Osteoblast (primary cell): ENCODE measurements at regions not wholly inside any gene's neighbourhood (a gene's known extent, or its start where the extent isn't known, plus 50 kb on each side); places are given as distances from the start of the nearest gene placed in this dataset.

Experiments
- DNase-seq: peaks from one replicate; pipeline ENCODE4 v3.0.0; 2011; ENCODE audit warnings: low spot score, mixed read lengths; ENCODE audit not compliant: insufficient read length; ENCODE audit errors: missing footprints
- H2AFZ ChIP-seq: 2 replicates; pipeline ENCODE4 v1.6.0; 2011; ENCODE audit warnings: mild to moderate bottlenecking, low read length
- H3K27ac ChIP-seq: 2 replicates; pipeline ENCODE4 v1.5.1; 2011; ENCODE audit warnings: mild to moderate bottlenecking, low read depth, low read length, moderate library complexity
- H3K27me3 ChIP-seq: 2 replicates; pipeline ENCODE4 v1.6.0; 2012; ENCODE audit warnings: mild to moderate bottlenecking, control low read depth, inconsistent platforms, low read length, moderate library complexity; ENCODE audit not compliant: insufficient read depth
- H3K36me3 ChIP-seq: 2 replicates; pipeline ENCODE4 v1.5.1; 2011; ENCODE audit warnings: mild to moderate bottlenecking, low read length, control low read depth, moderate library complexity; ENCODE audit not compliant: insufficient read depth
- H3K4me1 ChIP-seq: 2 replicates; pipeline ENCODE4 v1.5.1; 2011; ENCODE audit warnings: mild to moderate bottlenecking, low read length, control low read depth, moderate library complexity; ENCODE audit not compliant: insufficient read depth
- H3K4me2 ChIP-seq: 2 replicates; pipeline ENCODE4 v1.6.0; 2011; ENCODE audit warnings: mild to moderate bottlenecking, low read length; ENCODE audit not compliant: insufficient read depth
- H3K4me3 ChIP-seq: fragments of 200-600 bp; sonication (generic); 3 replicates; pipeline ENCODE4 v1.5.1; 2012; ENCODE audit warnings: mild to moderate bottlenecking, low read length, inconsistent platforms; ENCODE audit not compliant: insufficient read depth
- H3K79me2 ChIP-seq: 2 replicates; pipeline ENCODE4 v1.6.0; 2012; ENCODE audit warnings: mild to moderate bottlenecking, low read length, control low read depth, inconsistent platforms; ENCODE audit not compliant: insufficient read depth
- H3K9me3 ChIP-seq: 2 replicates; pipeline ENCODE4 v1.5.1; 2011; ENCODE audit warnings: low read depth, low read length, control low read depth
- H4K20me1 ChIP-seq: 2 replicates; pipeline ENCODE4 v1.6.0; 2012; ENCODE audit warnings: mild to moderate bottlenecking, low read length, control low read depth; ENCODE audit not compliant: insufficient read depth
- TF ChIP-seq, protein P1 (sequence below): IDR thresholded peaks from 2 replicates; pipeline ENCODE4 v1.5.1; 2011; ENCODE audit warnings: mild to moderate bottlenecking, low read depth, low read length, moderate library complexity; ENCODE audit errors: extremely low read depth

DNA sequence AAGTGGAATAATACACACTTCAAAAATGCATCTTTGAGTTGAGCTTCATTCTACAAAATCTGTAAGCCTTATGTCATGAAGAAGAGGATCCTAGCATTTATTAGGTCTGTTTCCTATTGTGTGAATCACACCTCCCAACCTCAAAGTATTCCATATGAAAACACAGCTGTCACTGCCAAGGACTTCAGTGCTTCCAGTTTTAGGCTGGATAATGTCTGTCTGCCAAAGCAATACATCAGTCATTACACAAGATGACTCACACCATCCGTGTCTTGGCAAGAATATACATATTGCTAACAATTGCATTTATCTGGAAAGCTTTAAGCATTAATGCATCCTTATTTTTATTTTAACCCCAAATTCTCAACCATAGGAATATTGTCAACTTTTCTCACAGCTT lies 125.7 kb upstream of the TMPRSS15 start:
- Histone ChIP-seq H2AFZ (no peak overlapping the region), H3K9me3 (no peaks in the 10 kb centered on the region), H3K4me2 (no peak overlapping the region), H3K27me3 (no peaks in the 10 kb centered on the region), H4K20me1 (no peaks in the 10 kb centered on the region), H3K27ac (no peak overlapping the region), H3K79me2 (no peaks in the 10 kb centered on the region), H3K4me1 (no peaks in the 10 kb centered on the region), H3K36me3 (no peaks in the 10 kb centered on the region), H3K4me3 (no peak overlapping the region)
- no peak for DNase-seq
- TF ChIP-seq, protein P1, sequence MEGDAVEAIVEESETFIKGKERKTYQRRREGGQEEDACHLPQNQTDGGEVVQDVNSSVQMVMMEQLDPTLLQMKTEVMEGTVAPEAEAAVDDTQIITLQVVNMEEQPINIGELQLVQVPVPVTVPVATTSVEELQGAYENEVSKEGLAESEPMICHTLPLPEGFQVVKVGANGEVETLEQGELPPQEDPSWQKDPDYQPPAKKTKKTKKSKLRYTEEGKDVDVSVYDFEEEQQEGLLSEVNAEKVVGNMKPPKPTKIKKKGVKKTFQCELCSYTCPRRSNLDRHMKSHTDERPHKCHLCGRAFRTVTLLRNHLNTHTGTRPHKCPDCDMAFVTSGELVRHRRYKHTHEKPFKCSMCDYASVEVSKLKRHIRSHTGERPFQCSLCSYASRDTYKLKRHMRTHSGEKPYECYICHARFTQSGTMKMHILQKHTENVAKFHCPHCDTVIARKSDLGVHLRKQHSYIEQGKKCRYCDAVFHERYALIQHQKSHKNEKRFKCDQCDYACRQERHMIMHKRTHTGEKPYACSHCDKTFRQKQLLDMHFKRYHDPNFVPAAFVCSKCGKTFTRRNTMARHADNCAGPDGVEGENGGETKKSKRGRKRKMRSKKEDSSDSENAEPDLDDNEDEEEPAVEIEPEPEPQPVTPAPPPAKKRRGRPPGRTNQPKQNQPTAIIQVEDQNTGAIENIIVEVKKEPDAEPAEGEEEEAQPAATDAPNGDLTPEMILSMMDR = no peak

DNA sequence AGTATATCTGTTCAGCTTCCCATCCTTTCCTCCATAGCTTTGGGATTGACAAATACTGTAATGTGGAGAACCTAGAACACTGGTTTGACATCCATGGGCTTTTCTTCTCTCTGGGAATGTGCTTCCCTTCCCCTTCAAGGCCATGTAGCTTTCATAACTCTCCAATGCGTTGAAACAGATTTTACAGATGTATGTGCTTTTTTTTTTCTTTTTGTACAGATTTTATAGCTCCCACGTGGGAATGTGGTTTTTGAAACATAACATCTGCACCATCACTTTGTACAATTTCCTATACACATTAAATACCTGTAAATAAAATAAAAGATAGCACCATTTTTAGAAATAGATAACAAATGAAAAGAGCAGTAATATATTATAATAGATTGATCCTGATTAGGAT lies 138.5 kb upstream of the TMPRSS15 start:
- H3K36me3 ChIP-seq = no peaks in the 10 kb centered on the region
- H3K9me3 ChIP-seq = peaks cover under 1% of the 10 kb centered on the region
- no peak overlapping the region for H3K27ac ChIP-seq
- no peak overlapping the region for H2AFZ ChIP-seq
- H3K4me2 ChIP-seq = no peak overlapping the region
- H3K4me3 ChIP-seq = no peak overlapping the region
- no peaks in the 10 kb centered on the region for H4K20me1 ChIP-seq
- H3K79me2 ChIP-seq = no peaks in the 10 kb centered on the region
- TF ChIP-seq, protein P1 = no peak
- no peaks in the 10 kb centered on the region for H3K27me3 ChIP-seq
- DNase-seq = no peak
- no peaks in the 10 kb centered on the region for H3K4me1 ChIP-seq

DNA sequence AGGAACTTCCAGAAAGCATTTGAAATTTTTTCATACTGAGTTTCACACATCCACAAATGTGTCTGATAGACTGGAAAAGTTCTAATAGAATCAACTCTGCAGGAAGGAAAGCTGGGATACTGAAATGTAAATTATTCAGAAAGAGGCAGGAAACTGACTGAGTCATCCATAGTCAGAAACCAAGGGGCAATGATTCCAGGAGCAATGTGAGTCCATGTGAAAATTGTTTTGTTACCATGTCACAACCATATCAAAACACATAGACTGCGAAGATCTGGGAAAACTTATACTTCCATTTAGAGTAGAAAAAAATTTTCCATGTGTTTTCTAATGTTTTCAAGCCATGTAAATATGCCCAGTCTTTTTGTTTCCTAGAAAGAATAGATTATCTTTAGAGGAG lies 142.3 kb upstream of the TMPRSS15 start:
- H2AFZ ChIP-seq = no peak overlapping the region
- DNase-seq = no peak
- no peaks in the 10 kb centered on the region for H3K4me1 ChIP-seq
- H3K27ac ChIP-seq = no peak overlapping the region
- H3K27me3 ChIP-seq = no peaks in the 10 kb centered on the region
- H3K4me2 ChIP-seq = no peak overlapping the region
- H3K36me3 ChIP-seq = no peaks in the 10 kb centered on the region
- TF ChIP-seq, protein P1 = no peak
- H3K4me3 ChIP-seq = no peak overlapping the region
- peaks cover 2% of the 10 kb centered on the region for H3K9me3 ChIP-seq
- H3K79me2 ChIP-seq = no peaks in the 10 kb centered on the region
- H4K20me1 ChIP-seq = no peaks in the 10 kb centered on the region

DNA sequence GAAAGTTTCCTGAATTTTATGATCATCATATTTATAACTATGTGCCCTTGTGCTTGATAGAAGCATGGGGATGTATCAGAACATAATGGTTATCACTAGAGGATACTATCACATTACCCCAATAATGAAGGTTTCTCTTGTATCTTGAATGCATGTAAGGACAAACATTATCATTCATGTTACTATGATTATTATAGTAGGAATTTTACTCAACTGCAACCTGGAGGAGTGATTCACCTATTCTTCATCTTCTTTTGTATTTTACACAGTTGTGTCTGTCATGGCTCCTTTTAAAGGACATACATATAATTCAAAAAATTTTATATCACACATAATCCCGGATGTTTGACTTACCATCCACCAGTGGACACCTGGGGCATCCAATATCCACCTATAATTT lies 143.8 kb upstream of the TMPRSS15 start:
- H3K27ac ChIP-seq = no peak overlapping the region
- peaks cover 2% of the 10 kb centered on the region for H3K9me3 ChIP-seq
- no peaks in the 10 kb centered on the region for H3K79me2 ChIP-seq
- H4K20me1 ChIP-seq = no peaks in the 10 kb centered on the region
- no peak overlapping the region for H2AFZ ChIP-seq
- no peak for DNase-seq
- H3K4me3 ChIP-seq = no peak overlapping the region
- no peaks in the 10 kb centered on the region for H3K27me3 ChIP-seq
- H3K36me3 ChIP-seq = no peaks in the 10 kb centered on the region
- TF ChIP-seq, protein P1 = no peak
- no peaks in the 10 kb centered on the region for H3K4me1 ChIP-seq
- H3K4me2 ChIP-seq = no peak overlapping the region
